Activated CD4-positive, alpha-beta T cell treated with anti-CD3 and anti-CD28 coated beads, Interleukin-2, amount 10 ng/mL, durations not matched to agents 7 days and 5 days (primary cell): ENCODE measurements at regions not wholly inside any gene's neighbourhood (a gene's known extent, or its start where the extent isn't known, plus 50 kb on each side); places are given as distances from the start of the nearest gene placed in this dataset.

Experiments
- CTCF ChIA-PET: fragments of 350-600 bp; sonication (Branson Sonifier 250); formaldehyde crosslinking; loops from one replicate; lab custom pipeline; 2021; ENCODE audit warnings: antibody characterized with exemption; lab: Charles Lee
- POLR2A ChIA-PET: fragments of 350-600 bp; sonication (Branson Sonifier 250); formaldehyde crosslinking; loops from one replicate; lab custom pipeline; 2021; ENCODE audit warnings: antibody characterized with exemption; lab: Charles Lee
- DNase-seq: peaks from one replicate; pipeline ENCODE4 v3.0.0-alpha.2; 2020
- H3K27ac Mint-ChIP-seq: one replicate; pipeline ENCODE4 v1.8.0; 2021; ENCODE audit warnings: mild to moderate bottlenecking, moderate library complexity, mixed read lengths
- H3K27me3 Mint-ChIP-seq: one replicate; pipeline ENCODE4 v1.8.0; 2021; ENCODE audit warnings: mixed read lengths
- H3K36me3 Mint-ChIP-seq: one replicate; pipeline ENCODE4 v1.8.0; 2021; ENCODE audit warnings: low read depth, mixed read lengths
- H3K4me1 Mint-ChIP-seq: one replicate; pipeline ENCODE4 v1.8.0; 2021; ENCODE audit warnings: mixed read lengths
- H3K4me3 Mint-ChIP-seq: one replicate; pipeline ENCODE4 v1.8.0; 2021; ENCODE audit warnings: mild to moderate bottlenecking, moderate library complexity, mixed read lengths
- H3K9me3 Mint-ChIP-seq: one replicate; pipeline ENCODE4 v1.8.0; 2021; ENCODE audit warnings: mixed read lengths

DNA sequence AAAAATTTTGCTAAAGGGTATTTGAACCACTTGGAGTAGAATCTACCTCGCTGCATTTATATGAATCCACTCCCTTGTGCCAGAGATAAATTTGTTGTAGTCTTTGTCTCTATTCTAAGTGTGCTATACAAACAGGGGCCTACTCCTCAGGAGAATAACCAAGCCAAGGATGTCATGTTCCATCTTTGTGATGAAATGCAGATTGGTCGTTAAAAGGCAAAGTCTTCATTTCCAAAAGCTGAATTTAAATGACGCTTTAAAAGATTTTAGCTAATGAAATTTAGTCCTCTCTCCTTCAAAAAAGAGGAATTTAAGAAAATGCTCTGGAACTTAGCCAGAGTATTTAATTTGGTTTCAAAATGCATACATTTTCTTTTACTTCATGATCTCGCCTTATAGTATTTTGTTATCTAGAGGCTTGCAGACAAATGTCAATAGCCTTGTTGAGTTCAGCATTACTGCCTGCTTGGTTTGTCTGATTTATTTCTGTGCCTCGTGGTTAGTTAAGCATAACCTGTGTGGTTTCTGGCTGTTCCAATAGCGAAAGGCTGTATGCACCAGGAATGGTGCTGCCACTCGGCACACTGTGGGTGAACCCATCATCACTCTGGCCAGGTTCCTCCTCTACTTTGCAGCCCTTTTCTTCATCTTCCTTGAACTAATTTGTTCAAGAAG lies 417.6 kb downstream of the ZNF521 start:
- Mint-ChIP-seq H3K27me3 (peaks cover 3% of the 10 kb centered on the region), H3K36me3 (no peaks in the 10 kb centered on the region), H3K4me3 (no peak overlapping the region), H3K27ac (no peak overlapping the region), H3K4me1 (no peaks in the 10 kb centered on the region), H3K9me3 (no peaks in the 10 kb centered on the region)
- CTCF ChIA-PET, result no interaction called here
- DNase-seq, result no peak
- POLR2A ChIA-PET, result no interaction called here

- POLR2A ChIA-PET, result no interaction called here
Observed at GRCh38 chr18:24935008-24935407, 417.0 kb downstream of the ZNF521 start.

GRCh38 chr18:24935896-24936295 lies 416.1 kb downstream of the ZNF521 start:
- DNase-seq, result no peak
- no peaks in the 10 kb centered on the region for H3K36me3 Mint-ChIP-seq
- H3K4me1 Mint-ChIP-seq, result no peaks in the 10 kb centered on the region
- no peak overlapping the region for H3K4me3 Mint-ChIP-seq
- ChIA-PET POLR2A (no interaction called here), CTCF (no interaction called here)
- H3K9me3 Mint-ChIP-seq, result no peaks in the 10 kb centered on the region
- H3K27ac Mint-ChIP-seq, result no peak overlapping the region
- H3K27me3 Mint-ChIP-seq, result peaks cover 3% of the 10 kb centered on the region

More at GRCh38 chr18:24935008-24935407, 417.0 kb downstream of the ZNF521 start:
- CTCF ChIA-PET, result no interaction called here
- Mint-ChIP-seq H3K27me3 (peaks cover 3% of the 10 kb centered on the region), H3K9me3 (no peaks in the 10 kb centered on the region), H3K4me3 (no peak overlapping the region), H3K36me3 (no peaks in the 10 kb centered on the region), H3K4me1 (no peaks in the 10 kb centered on the region), H3K27ac (no peak overlapping the region)
- DNase-seq, result no peak

GRCh38 chr18:24936691-24937090 lies 415.3 kb downstream of the ZNF521 start:
- Mint-ChIP-seq H3K4me1 (no peaks in the 10 kb centered on the region), H3K36me3 (no peaks in the 10 kb centered on the region), H3K27ac (no peak overlapping the region), H3K4me3 (no peak overlapping the region), H3K27me3 (peaks cover 2% of the 10 kb centered on the region), H3K9me3 (no peaks in the 10 kb centered on the region)
- ChIA-PET POLR2A (no interaction called here), CTCF (no interaction called here)
- no peak for DNase-seq

- POLR2A ChIA-PET, result no interaction called here
- Mint-ChIP-seq H3K4me1 (no peaks in the 10 kb centered on the region), H3K27ac (no peak overlapping the region), H3K27me3 (no peaks in the 10 kb centered on the region), H3K36me3 (no peaks in the 10 kb centered on the region), H3K4me3 (no peak overlapping the region), H3K9me3 (no peaks in the 10 kb centered on the region)
- CTCF ChIA-PET, result no interaction called here
- no peak for DNase-seq
Observed at GRCh38 chr18:24937639-24938275, 414.2 kb downstream of the ZNF521 start.

- ChIA-PET CTCF (no interaction called here), POLR2A (no interaction called here)
- Mint-ChIP-seq H3K4me3 (no peak overlapping the region), H3K36me3 (no peaks in the 10 kb centered on the region), H3K27ac (no peak overlapping the region), H3K9me3 (no peaks in the 10 kb centered on the region), H3K27me3 (no peaks in the 10 kb centered on the region), H3K4me1 (no peaks in the 10 kb centered on the region)
- DNase-seq, result no peak
Observed at GRCh38 chr18:24940416-24940815, 411.6 kb downstream of the ZNF521 start.

GRCh38 chr18:24941174-24941951 lies 410.6 kb downstream of the ZNF521 start:
- DNase-seq, result no peak
- POLR2A ChIA-PET, result no interaction called here
- H3K27me3 Mint-ChIP-seq, result no peaks in the 10 kb centered on the region
- no peak overlapping the region for H3K27ac Mint-ChIP-seq
- no peaks in the 10 kb centered on the region for H3K36me3 Mint-ChIP-seq
- no peaks in the 10 kb centered on the region for H3K9me3 Mint-ChIP-seq
- H3K4me3 Mint-ChIP-seq, result no peak overlapping the region
- CTCF ChIA-PET, result no interaction called here
- no peaks in the 10 kb centered on the region for H3K4me1 Mint-ChIP-seq

GRCh38 chr18:24942144-24942543 lies 409.8 kb downstream of the ZNF521 start:
- H3K9me3 Mint-ChIP-seq, result no peaks in the 10 kb centered on the region
- H3K27ac Mint-ChIP-seq, result no peak overlapping the region
- no peak for DNase-seq
- ChIA-PET POLR2A (no interaction called here), CTCF (no interaction called here)
- H3K4me1 Mint-ChIP-seq, result no peaks in the 10 kb centered on the region
- no peaks in the 10 kb centered on the region for H3K27me3 Mint-ChIP-seq
- no peak overlapping the region for H3K4me3 Mint-ChIP-seq
- H3K36me3 Mint-ChIP-seq, result no peaks in the 10 kb centered on the region

DNA sequence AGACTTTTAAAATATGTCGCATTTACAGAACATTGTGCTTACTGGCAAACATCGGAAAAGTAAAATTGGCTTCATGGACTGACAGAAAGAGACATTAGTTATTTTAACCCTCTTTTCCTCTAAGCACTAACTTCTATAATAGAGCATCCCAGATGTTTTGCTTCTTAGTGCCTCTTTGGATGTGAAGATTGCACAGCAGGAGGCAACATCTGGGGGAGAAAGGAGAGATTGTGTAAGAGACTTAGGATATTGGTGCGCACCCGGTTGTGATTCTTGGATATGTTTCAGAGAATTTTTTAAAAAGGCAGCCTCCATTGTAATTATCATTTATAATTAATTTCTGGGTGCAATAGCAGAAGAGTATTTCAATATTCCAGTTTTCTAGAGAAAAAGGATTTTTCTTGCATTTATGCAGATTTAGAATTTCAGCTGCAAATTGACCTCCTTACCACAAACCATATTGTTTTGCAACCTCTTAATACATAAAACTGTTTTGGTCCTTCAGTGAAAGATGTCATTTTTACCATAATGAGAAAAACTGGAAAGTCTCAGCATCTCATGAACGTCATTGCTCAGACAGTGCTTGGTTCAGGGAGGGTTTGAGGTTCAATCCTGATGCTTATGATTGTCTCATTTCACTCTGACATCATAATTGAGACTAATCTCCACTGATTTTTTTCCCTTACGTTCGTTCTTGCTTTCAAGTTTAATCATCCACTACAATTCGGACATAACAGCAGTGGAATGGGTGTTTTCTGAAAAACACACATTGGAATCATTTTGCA lies 404.3 kb downstream of the ZNF521 start:
- CTCF ChIA-PET, result no interaction called here
- no peaks in the 10 kb centered on the region for H3K27me3 Mint-ChIP-seq

DNA sequence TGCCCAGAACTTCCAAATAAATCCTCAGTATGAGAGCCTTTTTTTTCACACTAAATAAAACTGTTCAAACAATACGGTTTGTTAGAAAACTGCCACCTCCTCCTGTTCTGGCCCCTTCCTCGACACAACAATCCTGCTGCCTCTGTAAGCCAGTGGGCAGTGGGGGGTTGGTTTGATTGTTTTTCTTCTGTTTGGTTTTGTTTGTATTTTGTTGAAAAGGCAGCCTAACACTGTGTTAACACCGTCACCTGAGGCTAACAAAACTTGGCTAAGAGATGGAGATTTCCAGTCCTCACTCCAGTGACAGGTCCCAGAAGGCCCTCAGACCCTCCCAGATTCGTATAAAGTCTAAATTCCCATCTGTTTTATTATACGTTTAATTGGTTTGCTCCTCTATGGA lies 402.1 kb downstream of the ZNF521 start:
- Mint-ChIP-seq H3K9me3 (no peaks in the 10 kb centered on the region), H3K4me1 (no peaks in the 10 kb centered on the region), H3K4me3 (no peak overlapping the region), H3K27ac (no peak overlapping the region), H3K36me3 (no peaks in the 10 kb centered on the region), H3K27me3 (no peaks in the 10 kb centered on the region)
- no peak for DNase-seq
- ChIA-PET CTCF (no interaction called here), POLR2A (no interaction called here)

More for the DNA sequence above, 404.3 kb downstream of the ZNF521 start:
- no peaks in the 10 kb centered on the region for H3K36me3 Mint-ChIP-seq
- no peak for DNase-seq
- POLR2A ChIA-PET, result no interaction called here
- H3K4me3 Mint-ChIP-seq, result no peak overlapping the region
- no peaks in the 10 kb centered on the region for H3K9me3 Mint-ChIP-seq
- no peak overlapping the region for H3K27ac Mint-ChIP-seq
- H3K4me1 Mint-ChIP-seq, result no peaks in the 10 kb centered on the region

DNA sequence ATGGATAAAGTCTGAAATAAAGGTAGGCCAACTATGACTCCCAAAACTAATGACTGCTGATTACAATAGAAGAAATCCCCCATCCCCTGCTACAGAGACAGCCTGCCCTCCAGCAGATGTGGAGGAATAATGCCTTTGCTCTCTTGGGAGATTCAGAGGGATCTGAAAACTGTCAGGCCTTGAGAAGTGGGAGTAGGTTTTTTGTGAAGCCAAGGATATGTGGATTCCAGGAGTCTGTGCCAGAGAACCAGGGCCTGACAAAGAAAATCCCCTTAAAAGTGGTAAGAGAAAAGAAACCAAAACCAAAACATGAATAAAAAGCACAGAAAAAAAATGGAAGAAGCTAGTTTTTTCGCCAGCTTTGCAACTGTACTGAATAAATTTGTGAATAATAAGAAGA lies 397.6 kb downstream of the ZNF521 start:
- H3K9me3 Mint-ChIP-seq, result no peaks in the 10 kb centered on the region
- no peaks in the 10 kb centered on the region for H3K27me3 Mint-ChIP-seq
- CTCF ChIA-PET, result no interaction called here
- POLR2A ChIA-PET, result no interaction called here
- H3K27ac Mint-ChIP-seq, result no peak overlapping the region
- no peaks in the 10 kb centered on the region for H3K36me3 Mint-ChIP-seq
- no peaks in the 10 kb centered on the region for H3K4me1 Mint-ChIP-seq
- DNase-seq, result no peak
- H3K4me3 Mint-ChIP-seq, result no peak overlapping the region

DNA sequence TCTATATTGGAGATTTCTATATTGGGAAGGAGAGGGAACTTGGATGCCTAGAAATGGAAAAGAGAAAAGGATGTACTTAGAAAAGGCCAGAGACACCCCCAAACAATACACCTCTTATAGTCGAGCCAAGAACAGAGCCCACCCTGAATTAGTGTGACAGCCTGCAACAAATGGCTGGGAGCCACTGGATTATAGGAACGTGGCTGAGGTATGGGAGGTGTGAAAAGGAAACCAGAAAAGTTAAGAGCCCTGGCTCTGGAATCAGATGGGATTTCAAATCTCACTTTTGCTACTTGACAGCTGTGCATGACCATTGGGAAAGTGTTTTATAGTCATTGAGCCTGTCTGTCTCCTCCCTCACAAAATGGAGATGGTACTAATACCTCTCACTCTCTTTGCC lies 394.0 kb downstream of the ZNF521 start:
- no peaks in the 10 kb centered on the region for H3K27me3 Mint-ChIP-seq
- no peaks in the 10 kb centered on the region for H3K36me3 Mint-ChIP-seq
- DNase-seq, result no peak
- no peak overlapping the region for H3K27ac Mint-ChIP-seq
- no peaks in the 10 kb centered on the region for H3K9me3 Mint-ChIP-seq
- no peak overlapping the region for H3K4me3 Mint-ChIP-seq
- ChIA-PET CTCF (no interaction called here), POLR2A (no interaction called here)
- H3K4me1 Mint-ChIP-seq, result no peaks in the 10 kb centered on the region

DNA sequence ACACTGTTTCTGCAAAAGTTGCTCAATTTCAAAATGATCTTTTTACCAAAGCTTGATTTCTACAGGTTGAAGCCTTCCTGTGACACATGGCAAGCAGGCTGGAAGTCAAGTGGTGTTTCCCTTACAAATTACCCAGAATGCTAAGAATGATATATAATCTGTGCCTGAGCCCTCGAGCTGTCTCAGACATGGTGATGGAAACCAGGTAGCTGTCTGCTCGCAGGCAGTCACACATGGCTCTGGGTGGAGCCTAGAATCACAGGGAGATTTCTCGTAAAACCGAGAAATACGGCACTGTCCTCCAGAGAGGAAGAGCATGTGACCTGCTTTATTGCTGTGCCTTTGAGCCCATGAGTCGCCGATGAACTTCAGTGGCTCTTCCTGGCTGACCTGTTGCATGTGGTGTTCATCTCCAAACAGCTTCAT lies 392.9 kb downstream of the ZNF521 start:
- no peak overlapping the region for H3K4me3 Mint-ChIP-seq
- CTCF ChIA-PET, result no interaction called here
- H3K36me3 Mint-ChIP-seq, result no peaks in the 10 kb centered on the region
- POLR2A ChIA-PET, result no interaction called here
- H3K27me3 Mint-ChIP-seq, result no peaks in the 10 kb centered on the region
- DNase-seq, result no peak
- H3K4me1 Mint-ChIP-seq, result no peaks in the 10 kb centered on the region
- no peaks in the 10 kb centered on the region for H3K9me3 Mint-ChIP-seq
- no peak overlapping the region for H3K27ac Mint-ChIP-seq
